GM12875 (cell line): ENCODE measurements at regions not wholly inside any gene's neighbourhood (a gene's known extent, or its start where the extent isn't known, plus 50 kb on each side); places are given as distances from the start of the nearest gene placed in this dataset.

Experiments
- H3K4me3 ChIP-seq: one replicate; pipeline ENCODE4 v1.5.1; 2011; ENCODE audit warnings: low read depth, low read length, control low read depth
- TF ChIP-seq, protein P1 (sequence below): IDR thresholded peaks from 2 replicates; pipeline ENCODE4 v1.5.1; 2011; ENCODE audit warnings: low read depth, mild to moderate bottlenecking, control low read depth, inconsistent platforms, low read length, moderate library complexity, borderline replicate concordance; ENCODE audit not compliant: insufficient read depth

DNA sequence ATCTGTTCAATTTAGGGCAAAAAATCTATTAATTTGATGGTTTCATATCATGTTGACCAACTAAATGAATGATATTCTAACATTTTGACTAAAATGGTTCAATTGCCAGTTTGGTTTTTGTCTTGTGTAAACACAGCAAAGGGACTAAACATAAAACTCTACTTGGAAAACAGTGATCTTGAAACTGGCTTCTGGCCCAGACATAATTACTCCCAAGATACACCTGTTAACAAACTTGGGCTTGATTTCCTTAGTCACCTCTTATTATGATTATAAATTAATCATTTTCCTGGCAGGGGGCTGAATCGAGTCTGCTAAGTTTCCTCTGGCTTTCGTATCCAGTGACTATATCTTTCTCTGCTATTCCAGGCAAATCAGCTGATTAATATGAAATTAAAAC, 78.0 kb upstream of the OXGR1 start:
- TF ChIP-seq, protein P1, sequence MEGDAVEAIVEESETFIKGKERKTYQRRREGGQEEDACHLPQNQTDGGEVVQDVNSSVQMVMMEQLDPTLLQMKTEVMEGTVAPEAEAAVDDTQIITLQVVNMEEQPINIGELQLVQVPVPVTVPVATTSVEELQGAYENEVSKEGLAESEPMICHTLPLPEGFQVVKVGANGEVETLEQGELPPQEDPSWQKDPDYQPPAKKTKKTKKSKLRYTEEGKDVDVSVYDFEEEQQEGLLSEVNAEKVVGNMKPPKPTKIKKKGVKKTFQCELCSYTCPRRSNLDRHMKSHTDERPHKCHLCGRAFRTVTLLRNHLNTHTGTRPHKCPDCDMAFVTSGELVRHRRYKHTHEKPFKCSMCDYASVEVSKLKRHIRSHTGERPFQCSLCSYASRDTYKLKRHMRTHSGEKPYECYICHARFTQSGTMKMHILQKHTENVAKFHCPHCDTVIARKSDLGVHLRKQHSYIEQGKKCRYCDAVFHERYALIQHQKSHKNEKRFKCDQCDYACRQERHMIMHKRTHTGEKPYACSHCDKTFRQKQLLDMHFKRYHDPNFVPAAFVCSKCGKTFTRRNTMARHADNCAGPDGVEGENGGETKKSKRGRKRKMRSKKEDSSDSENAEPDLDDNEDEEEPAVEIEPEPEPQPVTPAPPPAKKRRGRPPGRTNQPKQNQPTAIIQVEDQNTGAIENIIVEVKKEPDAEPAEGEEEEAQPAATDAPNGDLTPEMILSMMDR, result no peak

DNA sequence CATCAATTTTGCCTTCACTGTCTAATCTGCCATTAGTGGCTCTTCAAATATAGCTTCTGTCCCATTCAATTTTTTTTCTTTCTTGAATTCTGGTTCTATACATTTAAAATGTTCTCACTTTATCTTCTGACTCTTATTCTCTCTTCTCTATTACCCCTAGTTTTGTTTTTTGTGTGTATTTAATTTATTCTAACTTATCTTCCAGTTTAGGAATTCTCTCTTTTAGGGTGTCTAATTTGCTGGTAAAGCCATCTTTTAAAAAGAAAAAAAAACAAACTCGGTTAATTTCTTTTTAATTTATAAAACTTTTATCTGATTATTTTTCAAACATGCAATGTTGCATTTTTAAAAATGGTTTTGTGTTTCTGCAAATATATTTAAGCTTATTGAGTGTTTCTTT, 80.3 kb upstream of the OXGR1 start:
- H3K4me3 ChIP-seq, result no peak overlapping the region
- TF ChIP-seq, protein P1, result no peak

More for the DNA sequence above, 78.0 kb upstream of the OXGR1 start:
- H3K4me3 ChIP-seq, result no peak overlapping the region

DNA sequence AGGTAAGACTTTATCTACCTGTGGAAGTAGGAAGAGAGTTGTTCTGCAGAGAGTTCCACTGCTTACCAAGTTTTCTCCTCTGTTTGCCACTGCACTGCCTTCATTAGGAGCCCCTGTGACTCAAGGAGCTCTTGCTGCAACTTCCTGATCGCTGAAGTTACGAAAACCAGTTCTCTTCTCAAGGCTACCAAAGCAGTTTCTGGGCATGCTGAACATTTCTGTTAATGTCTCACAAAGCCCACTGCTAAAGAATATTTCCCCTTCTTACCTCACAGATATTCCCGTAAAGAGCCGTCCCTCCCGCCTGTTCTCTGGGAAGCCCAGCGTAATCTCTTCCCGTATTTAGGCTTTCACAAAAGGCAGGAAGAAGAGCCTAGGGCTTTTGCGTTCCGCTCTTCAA, 82.6 kb upstream of the OXGR1 start:
- TF ChIP-seq, protein P1, result no peak
- H3K4me3 ChIP-seq, result no peak overlapping the region

DNA sequence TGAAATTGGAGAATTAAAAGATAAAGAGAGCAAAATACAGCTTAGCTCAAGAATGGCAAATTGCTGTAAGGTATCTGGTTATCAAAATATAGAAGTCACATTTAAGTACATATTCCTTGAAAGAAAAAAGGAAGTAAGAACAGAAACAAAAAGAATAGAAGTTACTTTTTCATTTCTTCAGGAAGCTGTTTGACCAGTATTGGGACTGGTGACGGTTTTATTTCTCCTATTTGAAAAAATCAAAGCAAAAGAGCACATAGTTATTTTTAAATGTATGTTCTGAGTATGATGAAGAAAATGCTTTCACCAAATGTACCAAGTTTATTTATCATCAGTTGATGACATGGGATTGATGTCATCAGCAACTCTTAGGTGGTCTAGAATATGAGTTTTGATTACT, 83.1 kb upstream of the OXGR1 start:
- TF ChIP-seq, protein P1, result no peak
- no peak overlapping the region for H3K4me3 ChIP-seq

DNA sequence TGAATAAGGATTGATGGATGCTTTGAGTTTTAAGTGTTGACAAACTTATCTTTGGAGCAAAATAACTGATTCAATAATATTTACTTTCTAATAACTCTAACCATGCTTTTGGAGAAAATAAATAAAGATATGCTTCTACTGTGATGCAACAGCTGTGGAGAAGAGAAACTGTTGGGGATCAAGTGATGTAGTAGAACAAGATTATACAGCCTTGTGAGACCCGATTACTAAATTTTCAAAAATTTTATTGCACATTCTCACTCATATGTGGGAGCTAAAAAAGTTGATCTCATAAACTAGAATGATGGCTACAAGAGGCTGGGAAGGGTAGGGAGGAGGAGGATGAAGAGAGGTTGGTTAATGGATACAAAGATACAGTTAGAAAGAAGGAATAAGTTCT, 85.5 kb upstream of the OXGR1 start:
- H3K4me3 ChIP-seq, result no peak overlapping the region
- TF ChIP-seq, protein P1, result no peak

DNA sequence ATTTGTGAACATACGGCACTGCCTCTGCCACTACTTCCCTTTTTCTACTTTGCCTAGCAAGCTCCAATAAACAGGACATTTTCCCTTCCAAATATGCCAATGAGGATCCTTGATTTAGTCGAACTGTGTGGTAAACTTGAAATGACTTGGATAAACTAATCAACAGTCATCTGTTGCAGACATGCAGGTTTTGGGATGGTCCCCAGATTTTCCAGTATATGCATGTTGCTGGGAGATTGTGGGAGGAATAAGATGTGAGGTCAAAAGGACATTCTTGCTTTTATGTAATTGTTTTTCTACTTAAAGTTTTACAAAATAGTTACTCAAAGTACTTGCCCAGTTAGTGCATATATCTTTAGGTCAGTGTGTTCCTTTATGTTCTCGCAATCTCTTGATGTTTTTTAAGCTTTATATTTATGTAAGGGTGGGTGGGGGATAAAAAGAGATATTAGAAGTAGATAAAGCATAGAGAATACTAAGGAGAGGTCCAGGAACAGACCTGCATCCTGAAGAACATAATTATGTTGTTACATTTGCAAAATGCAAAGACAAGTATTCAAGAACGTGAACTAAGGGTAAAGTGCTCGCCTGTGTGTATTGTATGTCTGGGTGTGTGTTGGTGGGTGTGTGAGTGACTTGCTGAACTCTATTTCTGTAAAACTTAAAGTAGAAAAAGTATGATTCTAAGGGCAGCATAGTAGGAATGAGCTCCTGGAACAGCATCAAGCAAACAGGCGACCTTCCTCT, 88.4 kb upstream of the OXGR1 start:
- no peak overlapping the region for H3K4me3 ChIP-seq
- TF ChIP-seq, protein P1, result no peak

DNA sequence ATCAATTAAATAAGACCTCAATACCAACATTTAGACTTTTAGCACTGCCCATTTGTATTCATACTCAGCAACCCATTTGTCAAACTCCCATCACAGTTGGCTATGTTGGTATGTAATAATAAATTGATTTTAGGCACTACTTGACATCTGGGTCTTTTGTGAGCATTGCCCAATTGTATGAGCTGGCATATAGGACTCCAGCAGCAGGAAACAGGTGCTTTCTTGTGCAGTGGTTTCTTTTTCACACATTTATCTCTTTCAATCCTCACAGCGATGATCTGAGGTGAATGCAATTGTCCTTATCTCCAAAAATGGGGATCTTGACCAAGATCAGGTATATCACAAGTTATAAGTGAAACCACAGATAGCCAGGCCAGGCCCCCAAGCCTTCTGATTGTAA, 96.9 kb upstream of the OXGR1 start:
- TF ChIP-seq, protein P1, result no peak
- no peak overlapping the region for H3K4me3 ChIP-seq
